ENCODE measurements at regions not wholly inside any gene's neighbourhood (a gene's known extent, or its start where the extent isn't known, plus 50 kb on each side); places are given as distances from the start of the nearest gene placed in this dataset.

DNA sequence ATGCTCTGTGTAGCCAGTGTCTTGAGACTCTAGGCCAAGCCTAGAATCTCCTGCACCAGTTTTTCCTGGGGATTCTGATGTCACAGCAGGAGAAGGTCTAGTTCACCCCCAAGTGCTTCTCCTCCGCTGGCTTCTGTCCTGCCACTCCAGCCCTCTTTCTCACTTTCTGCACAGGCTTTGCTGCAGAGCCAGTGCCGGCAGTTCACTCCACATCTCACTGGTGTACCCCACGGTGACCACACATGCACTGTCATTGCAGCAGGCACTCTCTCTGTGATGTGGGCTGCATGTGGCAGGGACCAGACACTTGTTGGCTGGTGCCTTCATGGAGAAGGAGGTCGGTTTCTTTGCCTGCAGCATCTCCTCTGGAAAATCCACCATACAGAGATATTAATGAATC is 643.8 kb upstream of the GALNTL6 start:
- H3K4me1 ChIP-seq = no peaks in the 10 kb centered on the region
- no peak for ATAC-seq
- no peak overlapping the region for H3K4me3 ChIP-seq
- no peaks in the 10 kb centered on the region for H3K36me3 ChIP-seq
- no peak for TF ChIP-seq POLR2AphosphoS5 (IDR thresholded peaks at IDR 0.05)
- 82 to 100% methylated on average over 1 of the region's 4 CpGs for WGBS, 2 donors (ENCODE audit: low coverage in 1 of 2)
- no peak overlapping the region for H3K27ac ChIP-seq
- no peaks in the 10 kb centered on the region for H3K27me3 ChIP-seq
- H3K9me3 ChIP-seq = peaks cover 0 to 25% (median 0%) of the 10 kb centered on the region in 3 donors

GRCh38 chr4:171162478-171162877 is 650.7 kb upstream of the GALNTL6 start:
- Histone ChIP-seq H3K27ac (no peak overlapping the region), H3K27me3 (no peaks in the 10 kb centered on the region), H3K9me3 (peaks cover 0 to 4% (median 0%) of the 10 kb centered on the region in 3 donors), H3K36me3 (no peaks in the 10 kb centered on the region), H3K4me1 (no peaks in the 10 kb centered on the region), H3K4me3 (no peak overlapping the region)
- TF ChIP-seq POLR2AphosphoS5 (IDR thresholded peaks at IDR 0.05) (no peak), CTCF (IDR thresholded peaks at IDR 0.05) (no peak), EP300 (IDR thresholded peaks at IDR 0.05) (no peak), POLR2A (IDR thresholded peaks at IDR 0.05) (no peak)
- 44 to 76% methylated on average over 1 to 3 of the region's 3 CpGs for WGBS, 2 donors (ENCODE audit: low coverage in 1 of 2)
- ATAC-seq = no peak

- H3K27me3 ChIP-seq = no peaks in the 10 kb centered on the region
- ATAC-seq = no peak
- WGBS, 2 donors (ENCODE audit: low coverage in 1 of 2) = 50 to 52% methylated on average over 7 of the region's 7 CpGs
- H3K4me1 ChIP-seq = no peaks in the 10 kb centered on the region
- no peak overlapping the region for H3K4me3 ChIP-seq
- H3K9me3 ChIP-seq = no peaks in the 10 kb centered on the region
- TF ChIP-seq EP300 (IDR thresholded peaks at IDR 0.05) (no peak), CTCF (IDR thresholded peaks at IDR 0.05) (no peak), POLR2A (IDR thresholded peaks at IDR 0.05) (no peak), POLR2AphosphoS5 (IDR thresholded peaks at IDR 0.05) (no peak)
- H3K27ac ChIP-seq = no peak overlapping the region
- H3K36me3 ChIP-seq = no peaks in the 10 kb centered on the region
Observed at GRCh38 chr4:171157462-171158082, 655.6 kb upstream of the GALNTL6 start.

DNA sequence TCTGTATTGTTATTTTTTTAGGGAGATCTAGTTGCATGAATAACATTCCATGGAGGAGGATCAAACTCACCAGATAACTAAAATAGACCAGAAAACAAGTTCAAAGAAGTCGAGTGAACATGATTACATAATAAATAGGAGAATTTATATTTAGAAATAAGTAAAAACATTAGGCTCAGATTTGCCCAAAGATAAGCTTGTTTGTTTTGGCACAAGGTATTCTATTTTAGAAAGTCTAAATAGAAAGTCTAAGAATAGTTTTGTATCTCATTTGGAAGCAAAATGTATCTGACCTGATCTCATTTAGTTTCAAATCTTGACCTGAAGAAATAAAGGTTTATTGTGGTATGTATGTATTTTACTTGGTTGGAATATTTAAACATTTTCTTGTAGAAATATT is 670.6 kb upstream of the GALNTL6 start:
- Histone ChIP-seq H3K27ac (no peak overlapping the region), H3K9me3 (no peaks in the 10 kb centered on the region)

DNA sequence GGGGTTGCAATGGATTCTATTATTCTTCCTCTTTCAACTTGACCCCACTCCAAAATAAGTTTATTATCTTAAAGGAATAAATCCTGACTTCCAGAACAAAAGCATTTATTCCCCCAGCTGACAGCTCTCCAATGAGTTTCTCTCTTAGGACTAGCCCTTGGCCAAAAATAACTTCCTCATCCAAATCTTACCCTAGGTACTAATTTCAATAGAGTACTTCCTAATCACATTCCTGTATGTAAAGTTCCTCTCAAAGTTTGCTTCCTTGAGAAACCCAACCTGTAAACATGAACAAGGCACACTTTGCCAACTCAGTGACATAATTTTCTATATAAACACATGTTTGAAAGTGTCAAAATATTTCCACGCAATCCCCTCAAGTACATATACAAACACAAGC is 671.2 kb upstream of the GALNTL6 start:
- TF ChIP-seq CTCF (IDR thresholded peaks at IDR 0.05) (no peak), POLR2AphosphoS5 (IDR thresholded peaks at IDR 0.05) (no peak), EP300 (IDR thresholded peaks at IDR 0.05) (no peak), POLR2A (IDR thresholded peaks at IDR 0.05) (no peak)
- WGBS, 2 donors (ENCODE audit: low coverage in 1 of 2) = 55 to 83% methylated on average over 1 of the region's 1 CpG
- no peaks in the 10 kb centered on the region for H3K9me3 ChIP-seq
- no peaks in the 10 kb centered on the region for H3K4me1 ChIP-seq
- ATAC-seq = no peak
- H3K27me3 ChIP-seq = no peaks in the 10 kb centered on the region
- H3K27ac ChIP-seq = no peak overlapping the region
- no peak overlapping the region for H3K4me3 ChIP-seq
- no peaks in the 10 kb centered on the region for H3K36me3 ChIP-seq

More for the DNA sequence above, 670.6 kb upstream of the GALNTL6 start:
- 43 to 53% methylated on average over 1 of the region's 1 CpG for WGBS, 2 donors (ENCODE audit: low coverage in 1 of 2)
- no peak overlapping the region for H3K4me3 ChIP-seq
- TF ChIP-seq EP300 (IDR thresholded peaks at IDR 0.05) = no peak
- TF ChIP-seq POLR2A (IDR thresholded peaks at IDR 0.05) = no peak
- no peak for TF ChIP-seq CTCF (IDR thresholded peaks at IDR 0.05)
- no peak for TF ChIP-seq POLR2AphosphoS5 (IDR thresholded peaks at IDR 0.05)
- no peaks in the 10 kb centered on the region for H3K4me1 ChIP-seq
- H3K36me3 ChIP-seq = no peaks in the 10 kb centered on the region
- ATAC-seq = no peak
- no peaks in the 10 kb centered on the region for H3K27me3 ChIP-seq

All from gastroesophageal sphincter (tissue), 4 donors.